Hepatocyte (in vitro differentiated cells): ENCODE measurements at regions not wholly inside any gene's neighbourhood (a gene's known extent, or its start where the extent isn't known, plus 50 kb on each side); places are given as distances from the start of the nearest gene placed in this dataset.

Experiments used
- DNase-seq: peaks from one replicate; pipeline ENCODE4 v3.0.0-alpha.2; 2016; ENCODE audit warnings: low spot score
- H2AFZ ChIP-seq: fragments of 200-600 bp; sonication (generic); 2 replicates; pipeline ENCODE4 v1.6.0; 2016; ENCODE audit warnings: antibody characterized with exemption, mild to moderate bottlenecking
- H3K27ac ChIP-seq: fragments of 200-600 bp; sonication (generic); 2 replicates; pipeline ENCODE4 v1.5.1; 2016; ENCODE audit warnings: mild to moderate bottlenecking
- H3K27me3 ChIP-seq: fragments of 200-600 bp; sonication (generic); 2 replicates; pipeline ENCODE4 v1.6.1; 2016
- H3K36me3 ChIP-seq: fragments of 200-600 bp; sonication (generic); replicated peaks from 2 replicates; pipeline ENCODE4 v1.5.1; 2016; ENCODE audit warnings: low read depth; ENCODE audit not compliant: insufficient read depth
- H3K4me1 ChIP-seq: fragments of 200-600 bp; sonication (generic); 2 replicates; pipeline ENCODE4 v1.5.1; 2016; ENCODE audit warnings: mild to moderate bottlenecking, moderate library complexity; ENCODE audit not compliant: insufficient read depth
- H3K4me2 ChIP-seq: fragments of 200-600 bp; sonication (generic); 2 replicates; pipeline ENCODE4 v1.6.0; 2016
- H3K4me3 ChIP-seq: fragments of 200-600 bp; sonication (generic); 2 replicates; pipeline ENCODE4 v1.5.1; 2016; ENCODE audit warnings: mild to moderate bottlenecking
- H3K79me2 ChIP-seq: fragments of 200-600 bp; sonication (generic); 2 replicates; pipeline ENCODE4 v1.6.0; 2017; ENCODE audit warnings: mild to moderate bottlenecking
- H3K9me2 ChIP-seq: fragments of 200-600 bp; sonication (generic); replicated peaks from 2 replicates; pipeline ENCODE4 v1.6.0; 2017; ENCODE audit warnings: mild to moderate bottlenecking; ENCODE audit not compliant: insufficient read depth
- H3K9me3 ChIP-seq: fragments of 200-600 bp; sonication (generic); 2 replicates; pipeline ENCODE4 v1.5.1; 2016; ENCODE audit warnings: low read depth, mild to moderate bottlenecking
- H4K20me1 ChIP-seq: fragments of 200-600 bp; sonication (generic); 2 replicates; pipeline ENCODE4 v1.6.0; 2016; ENCODE audit warnings: mild to moderate bottlenecking; ENCODE audit not compliant: insufficient read depth, poor library complexity, severe bottlenecking
- EZH2 ChIP-seq: fragments of 200-600 bp; sonication (generic); IDR thresholded peaks from 2 replicates; pipeline ENCODE4 v1.6.1; 2016; ENCODE audit warnings: antibody characterized with exemption, mild to moderate bottlenecking, borderline replicate concordance
- EZH2phosphoT487 ChIP-seq: fragments of 200-600 bp; sonication (generic); IDR thresholded peaks from one replicate; pipeline ENCODE4 v1.6.1; 2018; ENCODE audit warnings: antibody characterized with exemption, mild to moderate bottlenecking, low read depth, moderate library complexity; ENCODE audit not compliant: unreplicated experiment, severe bottlenecking
- WGBS: methylation state at CpG from one replicate; pipeline ENCODE4 v1.1.6; 2016; ENCODE audit warnings: low lambda C conversion rate; ENCODE audit errors: missing lambda C conversion rate; 5-methylcytosine and 5-hydroxymethylcytosine counted together
- TF ChIP-seq, protein P1 (sequence below): fragments of 200-600 bp; sonication (generic); IDR thresholded peaks from 2 replicates; pipeline ENCODE4 v1.5.1; 2016; ENCODE audit warnings: antibody characterized with exemption, mild to moderate bottlenecking; ENCODE audit not compliant: poor library complexity

- no peak overlapping the region for H3K4me3 ChIP-seq
- H3K36me3 ChIP-seq = no peaks in the 10 kb centered on the region
- H3K79me2 ChIP-seq = no peaks in the 10 kb centered on the region
- H3K4me1 ChIP-seq = no peaks in the 10 kb centered on the region
- no peak for TF ChIP-seq EZH2
- TF ChIP-seq, protein P1, sequence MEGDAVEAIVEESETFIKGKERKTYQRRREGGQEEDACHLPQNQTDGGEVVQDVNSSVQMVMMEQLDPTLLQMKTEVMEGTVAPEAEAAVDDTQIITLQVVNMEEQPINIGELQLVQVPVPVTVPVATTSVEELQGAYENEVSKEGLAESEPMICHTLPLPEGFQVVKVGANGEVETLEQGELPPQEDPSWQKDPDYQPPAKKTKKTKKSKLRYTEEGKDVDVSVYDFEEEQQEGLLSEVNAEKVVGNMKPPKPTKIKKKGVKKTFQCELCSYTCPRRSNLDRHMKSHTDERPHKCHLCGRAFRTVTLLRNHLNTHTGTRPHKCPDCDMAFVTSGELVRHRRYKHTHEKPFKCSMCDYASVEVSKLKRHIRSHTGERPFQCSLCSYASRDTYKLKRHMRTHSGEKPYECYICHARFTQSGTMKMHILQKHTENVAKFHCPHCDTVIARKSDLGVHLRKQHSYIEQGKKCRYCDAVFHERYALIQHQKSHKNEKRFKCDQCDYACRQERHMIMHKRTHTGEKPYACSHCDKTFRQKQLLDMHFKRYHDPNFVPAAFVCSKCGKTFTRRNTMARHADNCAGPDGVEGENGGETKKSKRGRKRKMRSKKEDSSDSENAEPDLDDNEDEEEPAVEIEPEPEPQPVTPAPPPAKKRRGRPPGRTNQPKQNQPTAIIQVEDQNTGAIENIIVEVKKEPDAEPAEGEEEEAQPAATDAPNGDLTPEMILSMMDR = no peak
- TF ChIP-seq EZH2phosphoT487 = no peak
- no peaks in the 10 kb centered on the region for H3K27me3 ChIP-seq
- 49% methylated on average over 2 of the region's 2 CpGs for WGBS
- H4K20me1 ChIP-seq = no peaks in the 10 kb centered on the region
- H3K9me3 ChIP-seq = no peaks in the 10 kb centered on the region
- H3K27ac ChIP-seq = no peak overlapping the region
- DNase-seq = no peak
- H2AFZ ChIP-seq = no peak overlapping the region
- no peak overlapping the region for H3K4me2 ChIP-seq
- H3K9me2 ChIP-seq = no peaks in the 10 kb centered on the region
Observed at GRCh38 chr6:51360287-51360686, 541.6 kb downstream of the TFAP2B start.

- Histone ChIP-seq H3K27me3 (no peaks in the 10 kb centered on the region), H2AFZ (no peak overlapping the region), H3K36me3 (no peaks in the 10 kb centered on the region), H3K4me1 (no peaks in the 10 kb centered on the region), H3K9me3 (no peaks in the 10 kb centered on the region), H3K9me2 (no peaks in the 10 kb centered on the region), H4K20me1 (no peaks in the 10 kb centered on the region), H3K4me3 (no peak overlapping the region), H3K79me2 (no peaks in the 10 kb centered on the region), H3K4me2 (no peak overlapping the region), H3K27ac (no peak overlapping the region)
- no peak for TF ChIP-seq EZH2
- TF ChIP-seq, protein P1 = no peak
- TF ChIP-seq EZH2phosphoT487 = no peak
- DNase-seq = no peak
Observed at GRCh38 chr6:51365566-51365965, 546.9 kb downstream of the TFAP2B start.

DNA sequence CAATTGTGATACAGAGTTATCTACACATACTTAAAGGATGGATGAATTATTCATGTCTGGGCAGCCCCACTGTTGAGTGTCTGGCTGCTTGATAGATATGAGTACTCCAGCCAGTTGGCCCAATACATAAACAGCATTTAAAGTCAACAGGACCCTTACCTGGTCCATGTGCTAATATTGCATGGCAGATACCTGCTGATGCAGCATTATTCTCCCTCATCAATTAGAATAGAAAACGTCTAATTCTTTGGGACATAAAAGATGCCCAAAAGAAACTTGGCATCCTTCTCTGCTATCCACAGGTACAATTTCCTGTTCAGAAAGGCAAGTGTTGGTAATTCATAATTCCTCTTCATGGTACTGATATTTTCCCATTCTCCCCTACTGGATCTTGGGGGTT is 550.8 kb downstream of the TFAP2B start:
- Histone ChIP-seq H3K9me2 (no peaks in the 10 kb centered on the region), H3K9me3 (no peaks in the 10 kb centered on the region), H2AFZ (no peak overlapping the region), H3K27me3 (no peaks in the 10 kb centered on the region), H3K4me2 (no peak overlapping the region), H3K79me2 (no peaks in the 10 kb centered on the region), H3K27ac (no peak overlapping the region), H4K20me1 (no peaks in the 10 kb centered on the region), H3K4me1 (no peaks in the 10 kb centered on the region), H3K36me3 (no peaks in the 10 kb centered on the region), H3K4me3 (no peak overlapping the region)
- no peak for DNase-seq
- WGBS = 84% methylated on average over 1 of the region's 1 CpG
- TF ChIP-seq, protein P1 = no peak
- no peak for TF ChIP-seq EZH2phosphoT487
- no peak for TF ChIP-seq EZH2

DNA sequence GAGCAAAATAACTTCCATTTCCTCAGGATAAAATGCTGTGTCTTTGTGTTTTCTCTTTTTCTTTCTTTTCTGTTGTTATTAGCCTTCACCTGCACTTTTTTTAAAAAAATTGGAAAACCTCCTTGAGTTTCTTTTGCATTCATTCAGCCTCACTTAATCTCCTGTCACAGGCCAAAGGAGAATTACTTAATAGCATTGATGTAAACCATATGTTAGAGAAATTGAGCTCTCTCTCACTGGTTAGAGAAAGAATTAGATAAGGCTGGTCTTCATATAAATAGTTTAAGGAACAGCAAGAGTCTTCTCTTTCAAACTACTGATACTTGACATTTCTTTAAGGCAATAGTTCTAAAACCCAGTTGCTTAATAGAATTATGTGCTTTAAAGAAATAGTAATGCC is 564.2 kb downstream of the TFAP2B start:
- TF ChIP-seq EZH2phosphoT487 (no peak), EZH2 (no peak)
- TF ChIP-seq, protein P1 = no peak

More for the DNA sequence above, 564.2 kb downstream of the TFAP2B start:
- Histone ChIP-seq H3K9me3 (no peaks in the 10 kb centered on the region), H3K4me2 (no peak overlapping the region), H4K20me1 (no peaks in the 10 kb centered on the region), H2AFZ (no peak overlapping the region), H3K27me3 (no peaks in the 10 kb centered on the region), H3K4me3 (no peak overlapping the region), H3K4me1 (no peaks in the 10 kb centered on the region), H3K79me2 (no peaks in the 10 kb centered on the region), H3K9me2 (no peaks in the 10 kb centered on the region), H3K27ac (no peak overlapping the region), H3K36me3 (no peaks in the 10 kb centered on the region)
- no peak for DNase-seq
